ENCODE measurements at regions not wholly inside any gene's neighbourhood (a gene's known extent, or its start where the extent isn't known, plus 50 kb on each side); places are given as distances from the start of the nearest gene placed in this dataset.
"Not testable (repeated sequence)": the region's sequence is repeated elsewhere in the genome, so short reads cannot be mapped to it uniquely, and the experiment has no call there.

GRCh38 chr6:100322886-100323285 is 141.8 kb downstream of the SIM1 start:
- DNase-seq (ENCODE audit: low read depth), result no peak

GRCh38 chr6:100320686-100321085 is 144.0 kb downstream of the SIM1 start:
- DNase-seq (ENCODE audit: low read depth), result no peak

- no peak for DNase-seq (ENCODE audit: low read depth)
These were observed 147.7 kb downstream of the SIM1 start for GRCh38 chr6:100317031-100317430.

- DNase-seq (ENCODE audit: low read depth), result no peak
These were observed 150.5 kb downstream of the SIM1 start for GRCh38 chr6:100314186-100314585.

GRCh38 chr6:100311707-100312251 is 152.9 kb downstream of the SIM1 start:
- DNase-seq (ENCODE audit: low read depth), result no peak

- DNase-seq (ENCODE audit: low read depth), result no peak
These were observed 155.5 kb downstream of the SIM1 start for GRCh38 chr6:100309174-100309573.

GRCh38 chr6:100307561-100307960 is 157.2 kb downstream of the SIM1 start:
- DNase-seq (ENCODE audit: low read depth), result no peak

- DNase-seq (ENCODE audit: low read depth), result no peak
These were observed 159.4 kb downstream of the SIM1 start for GRCh38 chr6:100305209-100305869.

GRCh38 chr6:100304575-100304974 is 160.1 kb downstream of the SIM1 start:
- DNase-seq (ENCODE audit: low read depth), result no peak

GRCh38 chr6:100301731-100302130 is 163.0 kb downstream of the SIM1 start:
- no peak for DNase-seq (ENCODE audit: low read depth)

GRCh38 chr6:100300221-100300736 is 164.4 kb downstream of the SIM1 start:
- DNase-seq (ENCODE audit: low read depth), result no peak

- DNase-seq (ENCODE audit: low read depth), result no peak
These were observed 167.7 kb downstream of the SIM1 start for GRCh38 chr6:100296810-100297544.

- not testable (repeated sequence) for DNase-seq (ENCODE audit: low read depth)
These were observed 169.5 kb downstream of the SIM1 start for GRCh38 chr6:100295172-100295571.

- DNase-seq (ENCODE audit: low read depth), result no peak
These were observed 175.4 kb downstream of the SIM1 start for GRCh38 chr6:100289285-100289684.

- no peak for DNase-seq (ENCODE audit: low read depth)
These were observed 176.4 kb downstream of the SIM1 start for GRCh38 chr6:100288311-100288710.

GRCh38 chr6:100283285-100283684 is 181.4 kb downstream of the SIM1 start:
- DNase-seq (ENCODE audit: low read depth), result no peak

- no peak for DNase-seq (ENCODE audit: low read depth)
These were observed 183.2 kb downstream of the SIM1 start for GRCh38 chr6:100281471-100281901.

GRCh38 chr6:100276311-100277057 is 188.2 kb downstream of the SIM1 start:
- no peak for DNase-seq (ENCODE audit: low read depth)

GRCh38 chr6:100274147-100274546 is 190.6 kb downstream of the SIM1 start:
- no peak for DNase-seq (ENCODE audit: low read depth)

- DNase-seq (ENCODE audit: low read depth), result no peak
These were observed 193.1 kb downstream of the SIM1 start for GRCh38 chr6:100271625-100272024.

- no peak for DNase-seq (ENCODE audit: low read depth)
These were observed 193.5 kb downstream of the SIM1 start for GRCh38 chr6:100271202-100271601.

GRCh38 chr6:100269189-100269588 is 195.5 kb downstream of the SIM1 start:
- DNase-seq (ENCODE audit: low read depth), result no peak
